Lower leg skin (tissue), 3 donors: ENCODE measurements at regions not wholly inside any gene's neighbourhood (a gene's known extent, or its start where the extent isn't known, plus 50 kb on each side); places are given as distances from the start of the nearest gene placed in this dataset.

ENCODE experiments used
- CTCF ChIP-seq, 3 donors: fragments of 450-650 bp; IDR thresholded peaks; one replicate each; pipeline ENCODE4 v1.5.1; 2016; ENCODE audit warnings: antibody characterized with exemption in 3 of 3, mild to moderate bottlenecking in 3 of 3, moderate library complexity in 2 of 3
- POLR2A ChIP-seq, 2 donors: fragments of 450-650 bp; IDR thresholded peaks; one replicate each; pipeline ENCODE4 v1.6.1; 2016 to 2017; ENCODE audit warnings: antibody characterized with exemption in 2 of 2, mild to moderate bottlenecking in 1 of 2, moderate library complexity in 1 of 2

DNA sequence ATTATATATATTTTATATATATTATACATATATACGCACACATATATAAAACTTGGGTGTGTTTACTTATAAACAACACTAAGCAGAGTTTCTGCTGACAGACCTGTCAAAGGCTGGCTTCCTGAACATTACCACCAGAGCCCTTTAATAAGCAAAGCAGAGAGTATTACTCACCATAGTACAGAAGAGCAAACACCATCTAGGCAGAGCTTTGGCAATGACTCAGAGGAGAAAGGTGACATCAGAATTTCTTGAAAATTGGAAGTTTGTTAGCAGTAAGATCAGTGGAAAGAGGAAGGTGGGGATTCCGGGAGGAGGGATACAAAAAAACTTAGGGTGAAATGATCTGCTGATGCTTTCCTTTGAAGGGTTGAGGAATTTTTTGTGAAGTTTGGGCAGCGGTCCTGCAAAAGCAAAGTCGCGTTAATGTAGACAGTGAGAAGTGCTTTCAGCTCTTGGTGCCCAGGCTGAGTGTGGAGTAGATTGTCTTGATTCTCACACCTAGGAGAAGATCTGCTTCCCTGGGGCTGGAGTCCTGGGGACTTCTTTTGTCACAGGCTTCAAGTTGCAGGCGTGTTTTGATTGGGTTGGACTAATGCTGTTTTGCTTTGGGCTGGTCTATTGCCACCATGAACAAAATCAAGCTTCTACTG is 109.6 kb upstream of the BACH2 start:
- TF ChIP-seq POLR2A (IDR thresholded peaks at IDR 0.05) (no peak), CTCF (IDR thresholded peaks at IDR 0.05) (no peak)
